ENCODE measurements at regions not wholly inside any gene's neighbourhood (a gene's known extent, or its start where the extent isn't known, plus 50 kb on each side); places are given as distances from the start of the nearest gene placed in this dataset.

DNA sequence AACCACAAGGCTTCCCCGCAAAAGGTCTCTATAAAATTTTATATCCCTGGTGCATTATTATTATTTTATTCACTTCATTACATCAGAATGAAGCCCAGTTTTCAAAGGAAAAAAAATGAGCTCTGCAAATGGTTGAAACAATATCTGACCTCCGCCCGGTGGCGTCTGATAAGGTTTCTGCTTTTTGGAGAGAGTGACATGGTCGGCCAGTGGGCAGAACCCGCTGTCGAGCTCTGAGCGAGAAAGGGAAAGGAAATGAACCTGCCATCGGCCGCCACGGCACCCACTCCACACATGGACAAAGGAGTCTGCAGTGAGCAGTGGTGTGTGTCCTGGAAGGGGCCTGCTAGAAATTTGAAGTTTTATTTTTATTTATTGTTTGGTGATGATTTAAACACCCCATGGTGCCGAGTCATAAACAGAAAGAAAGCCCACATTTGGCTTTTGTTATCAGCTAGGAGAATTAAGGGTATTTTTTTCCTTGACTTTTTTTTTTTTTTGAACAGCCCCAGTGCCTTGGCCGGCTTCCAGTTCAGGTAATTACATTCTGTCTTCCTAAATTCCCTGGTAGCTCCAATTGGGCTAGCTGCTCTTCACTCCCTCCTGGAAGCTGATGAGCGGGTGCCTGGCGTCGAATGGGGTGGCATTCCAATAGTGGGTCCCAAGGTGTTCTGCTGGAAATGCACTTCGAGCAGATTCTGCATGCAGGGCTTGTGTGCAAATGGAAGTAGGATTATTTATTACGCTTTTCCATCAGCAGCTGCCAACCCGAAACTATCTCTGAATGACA lies 149.4 kb upstream of the MKI67 start:
- TF ChIP-seq CTCF (IDR thresholded peaks at IDR 0.05; ENCODE audit: insufficient read depth, low read length, poor library complexity, severe bottlenecking), result no peak
- no peak for DNase-seq (ENCODE audit: extremely low read depth, insufficient read length)
- Histone ChIP-seq H3K36me3 (ENCODE audit: control insufficient read depth, insufficient read depth, low read length) (no peaks in the 10 kb centered on the region), H3K27me3 (replicated peaks; ENCODE audit: control insufficient read depth, insufficient read depth, low read length) (no peaks in the 10 kb centered on the region), H3K4me3 (replicated peaks; ENCODE audit: low read depth, low read length) (no peak overlapping the region)

DNA sequence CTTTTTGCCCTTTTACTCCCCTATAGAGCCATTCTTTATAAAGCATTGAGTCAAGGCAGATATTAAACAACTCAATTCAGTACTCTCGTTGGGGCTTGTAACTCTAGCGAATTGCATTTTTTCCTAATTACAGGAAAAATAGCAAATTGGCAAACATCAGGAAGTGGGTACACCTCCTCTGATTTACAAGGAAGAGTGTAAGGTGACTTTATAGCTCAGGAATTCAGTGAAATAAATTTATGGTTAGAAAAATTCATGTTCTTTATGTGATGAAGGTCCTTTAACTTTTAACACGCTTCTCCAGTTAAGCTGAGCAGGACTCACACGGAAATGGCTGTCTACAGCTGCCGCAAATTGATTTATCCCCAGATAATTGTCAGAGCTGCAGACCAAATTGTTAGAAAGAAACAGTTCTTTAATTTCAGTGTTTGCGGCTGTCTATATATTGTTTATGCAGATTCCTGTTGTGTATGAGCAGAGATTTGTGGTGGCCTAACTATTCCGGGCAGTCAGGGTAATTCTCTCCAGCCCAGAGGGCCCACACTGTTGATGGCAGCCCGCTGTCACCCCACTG lies 151.1 kb upstream of the MKI67 start:
- H3K27me3 ChIP-seq (replicated peaks; ENCODE audit: control insufficient read depth, insufficient read depth, low read length), result no peaks in the 10 kb centered on the region
- no peak for DNase-seq (ENCODE audit: extremely low read depth, insufficient read length)
- no peaks in the 10 kb centered on the region for H3K36me3 ChIP-seq (ENCODE audit: control insufficient read depth, insufficient read depth, low read length)
- no peak overlapping the region for H3K4me3 ChIP-seq (replicated peaks; ENCODE audit: low read depth, low read length)
- no peak for TF ChIP-seq CTCF (IDR thresholded peaks at IDR 0.05; ENCODE audit: insufficient read depth, low read length, poor library complexity, severe bottlenecking)

DNA sequence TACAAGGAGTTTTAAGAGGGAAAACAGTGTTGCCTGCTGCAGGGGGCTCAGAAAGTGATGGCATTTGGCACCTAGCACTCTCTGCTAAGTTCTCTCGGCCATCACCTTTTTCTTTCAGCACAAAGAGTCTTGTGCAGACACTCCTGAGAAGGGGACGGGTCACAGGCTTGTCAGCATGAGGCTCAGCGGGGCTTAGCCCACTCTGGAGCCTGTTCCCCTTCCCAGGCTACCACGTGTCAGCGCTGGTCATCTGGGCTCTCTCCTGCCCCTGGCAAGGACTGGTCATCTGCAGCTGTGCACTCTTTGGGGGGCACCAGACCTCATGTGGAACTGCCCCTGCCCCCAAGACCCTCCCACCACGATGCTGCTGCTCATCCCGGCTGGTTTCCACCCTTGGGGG lies 152.1 kb upstream of the MKI67 start:
- H3K27me3 ChIP-seq (replicated peaks; ENCODE audit: control insufficient read depth, insufficient read depth, low read length), result no peaks in the 10 kb centered on the region
- H3K36me3 ChIP-seq (ENCODE audit: control insufficient read depth, insufficient read depth, low read length), result no peaks in the 10 kb centered on the region
- no peak overlapping the region for H3K4me3 ChIP-seq (replicated peaks; ENCODE audit: low read depth, low read length)
- TF ChIP-seq CTCF (IDR thresholded peaks at IDR 0.05; ENCODE audit: insufficient read depth, low read length, poor library complexity, severe bottlenecking), result no peak
- DNase-seq (ENCODE audit: extremely low read depth, insufficient read length), result no peak

DNA sequence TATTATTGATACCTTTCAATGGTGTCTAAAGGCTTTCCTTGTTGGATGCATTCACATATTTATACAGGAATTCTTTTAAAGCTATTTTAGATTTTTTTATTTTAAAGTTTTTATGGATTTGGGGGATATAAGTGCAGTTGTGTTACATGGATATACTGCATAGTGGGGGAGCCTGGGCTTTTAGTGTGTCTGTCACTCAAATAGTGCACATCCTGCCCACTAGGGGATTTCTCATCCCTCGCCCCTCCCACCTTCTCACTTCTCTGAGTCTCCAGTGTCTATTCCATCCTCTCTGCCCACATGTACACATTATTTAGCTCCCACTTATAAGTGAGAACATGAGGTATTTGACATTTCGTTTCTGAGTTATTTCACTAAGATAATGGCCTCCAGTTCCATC lies 154.0 kb upstream of the MKI67 start:
- no peak for TF ChIP-seq CTCF (IDR thresholded peaks at IDR 0.05; ENCODE audit: insufficient read depth, low read length, poor library complexity, severe bottlenecking)
- no peak for DNase-seq (ENCODE audit: extremely low read depth, insufficient read length)
- H3K27me3 ChIP-seq (replicated peaks; ENCODE audit: control insufficient read depth, insufficient read depth, low read length), result no peaks in the 10 kb centered on the region; the same call in 1 of the 2 replicates

GRCh38 chr10:128281343-128281742 lies 155.1 kb upstream of the MKI67 start:
- TF ChIP-seq CTCF (IDR thresholded peaks at IDR 0.05; ENCODE audit: insufficient read depth, low read length, poor library complexity, severe bottlenecking), result no peak
- H3K4me3 ChIP-seq (replicated peaks; ENCODE audit: low read depth, low read length), result no peak overlapping the region

More for the DNA sequence above, 154.0 kb upstream of the MKI67 start:
- no peak overlapping the region for H3K4me3 ChIP-seq (replicated peaks; ENCODE audit: low read depth, low read length)
- no peaks in the 10 kb centered on the region for H3K36me3 ChIP-seq (ENCODE audit: control insufficient read depth, insufficient read depth, low read length)

More at GRCh38 chr10:128281343-128281742, 155.1 kb upstream of the MKI67 start:
- no peak for DNase-seq (ENCODE audit: extremely low read depth, insufficient read length)
- no peaks in the 10 kb centered on the region; the same call in none of the 2 replicates for H3K27me3 ChIP-seq (replicated peaks; ENCODE audit: control insufficient read depth, insufficient read depth, low read length)
- H3K36me3 ChIP-seq (ENCODE audit: control insufficient read depth, insufficient read depth, low read length), result no peaks in the 10 kb centered on the region

Data from GM06990 (cell line).